Neural progenitor cell (in vitro differentiated cells): ENCODE measurements at regions not wholly inside any gene's neighbourhood (a gene's known extent, or its start where the extent isn't known, plus 50 kb on each side); places are given as distances from the start of the nearest gene placed in this dataset.

Experiments used
- CTCF ChIP-seq: fragments of 200-600 bp; sonication (generic); IDR thresholded peaks from 2 replicates; pipeline ENCODE4 v1.5.1; 2017; ENCODE audit warnings: antibody characterized with exemption, mild to moderate bottlenecking
- EZH2phosphoT487 ChIP-seq: fragments of 200-600 bp; sonication (generic); IDR thresholded peaks from 2 replicates; pipeline ENCODE4 v1.6.1; 2017; ENCODE audit warnings: antibody characterized with exemption

- TF ChIP-seq EZH2phosphoT487, result no peak
- TF ChIP-seq CTCF, result no peak
Measured at GRCh38 chr2:187799601-187800000, 245.4 kb upstream of the TFPI start.
